Retina (tissue), 1 donor: ENCODE measurements at regions not wholly inside any gene's neighbourhood (a gene's known extent, or its start where the extent isn't known, plus 50 kb on each side); places are given as distances from the start of the nearest gene placed in this dataset.

Source experiments
- DNase-seq: peaks from one replicate; pipeline ENCODE4 v3.0.0-alpha.2; 2016

- no peak for DNase-seq
Measured at GRCh38 chr2:30048636-30049175, 98.1 kb upstream of the YPEL5 start.

GRCh38 chr2:30055548-30055947 lies 91.3 kb upstream of the YPEL5 start:
- no peak for DNase-seq

- no peak for DNase-seq
Measured at GRCh38 chr2:30060562-30060961, 86.2 kb upstream of the YPEL5 start.

- DNase-seq, result no peak
Measured at GRCh38 chr2:30068067-30068466, 78.7 kb upstream of the YPEL5 start.

GRCh38 chr2:30072250-30072842 lies 74.5 kb upstream of the YPEL5 start:
- peak; percentile 79 for DNase-seq

- DNase-seq, result no peak
Measured at GRCh38 chr2:30073523-30073922, 73.3 kb upstream of the YPEL5 start.

GRCh38 chr2:30074023-30074422 lies 72.8 kb upstream of the YPEL5 start:
- DNase-seq, result no peak

- no peak for DNase-seq
Measured at GRCh38 chr2:30078521-30078920, 68.3 kb upstream of the YPEL5 start.

GRCh38 chr2:30084915-30085314 lies 61.9 kb upstream of the YPEL5 start:
- DNase-seq, result no peak

- DNase-seq, result no peak
Measured at GRCh38 chr2:30089171-30089570, 57.6 kb upstream of the YPEL5 start.

- DNase-seq, result no peak
Measured at GRCh38 chr2:30095402-30095801, 51.4 kb upstream of the YPEL5 start.

GRCh38 chr2:30096451-30096850 lies 50.4 kb upstream of the YPEL5 start:
- DNase-seq, result no peak
